Body of pancreas (tissue), 4 donors: ENCODE measurements at regions not wholly inside any gene's neighbourhood (a gene's known extent, or its start where the extent isn't known, plus 50 kb on each side); places are given as distances from the start of the nearest gene placed in this dataset.

ENCODE experiments used
- ATAC-seq: fragments of 150-250 bp; one replicate; pipeline ENCODE4 v1.9.1; 2016
- DNase-seq, 4 donors: peaks; one replicate each; pipeline ENCODE4 v3.0.0-alpha.2; 2019
- H3K27ac ChIP-seq, 4 donors: fragments of 200-600 bp; sonication (generic); 1 replicate in 3 of 4; 2 replicates in 1 of 4; pipeline versions ENCODE4 v1.5.1 to v1.6.1; 2016 to 2019; ENCODE audit warnings: mild to moderate bottlenecking in 1 of 4, mixed read lengths in 1 of 4, moderate library complexity in 1 of 4
- H3K27me3 ChIP-seq, 2 donors: fragments of 200-600 bp; sonication (generic); one replicate each; pipeline ENCODE4 v1.6.0; 2016; ENCODE audit warnings: mild to moderate bottlenecking in 1 of 2
- H3K36me3 ChIP-seq, 2 donors: fragments of 200-600 bp; sonication (generic); replicated peaks in 1 of 2; 2 replicates each; pipeline ENCODE4 v1.5.1; 2016; ENCODE audit warnings: low read depth in 2 of 2; ENCODE audit not compliant: insufficient read depth in 1 of 2
- H3K4me1 ChIP-seq: fragments of 200-600 bp; sonication (generic); one replicate; pipeline ENCODE4 v1.6.0; 2016
- H3K4me3 ChIP-seq, 2 donors: fragments of 200-600 bp; sonication (generic); 1 replicate in 1 of 2; 2 replicates in 1 of 2; pipeline ENCODE4 v1.5.1; 2016 to 2019
- H3K9me3 ChIP-seq, 3 donors: fragments of 200-600 bp; sonication (generic); 1 replicate in 2 of 3; 2 replicates in 1 of 3; pipeline ENCODE4 v1.5.1; 2016
- CTCF ChIP-seq, 7 experiments: fragments of 450-650 bp in 4 of 7; fragments of 200-600 bp in 3 of 7; sonication (generic) in 3 of 7; IDR thresholded peaks; one replicate each; pipeline ENCODE4 v1.5.1; 2016 to 2019; ENCODE audit warnings: antibody characterized with exemption in 7 of 7
- POLR2A ChIP-seq, 3 donors: fragments of 450-650 bp; IDR thresholded peaks; one replicate each; pipeline ENCODE4 v1.6.1; 2016; ENCODE audit warnings: antibody characterized with exemption in 3 of 3, mild to moderate bottlenecking in 2 of 3
- WGBS, 2 donors: methylation state at CpG; one replicate each; pipeline ENCODE4 v1.1.5; 2017; 5-methylcytosine and 5-hydroxymethylcytosine counted together
- intact Hi-C: fragments of 100-400 bp; cut with DNase I; formaldehyde crosslinking; loops from one replicate; pipeline ENCODE4 v1.15.1; 2023

- TF ChIP-seq POLR2A (IDR thresholded peaks at IDR 0.05) (no peak), CTCF (IDR thresholded peaks at IDR 0.05) (no peak)
- no peak overlapping the region for H3K27ac ChIP-seq
Observed at GRCh38 chr7:119713606-119714005, 559.4 kb upstream of the KCND2 start.

DNA sequence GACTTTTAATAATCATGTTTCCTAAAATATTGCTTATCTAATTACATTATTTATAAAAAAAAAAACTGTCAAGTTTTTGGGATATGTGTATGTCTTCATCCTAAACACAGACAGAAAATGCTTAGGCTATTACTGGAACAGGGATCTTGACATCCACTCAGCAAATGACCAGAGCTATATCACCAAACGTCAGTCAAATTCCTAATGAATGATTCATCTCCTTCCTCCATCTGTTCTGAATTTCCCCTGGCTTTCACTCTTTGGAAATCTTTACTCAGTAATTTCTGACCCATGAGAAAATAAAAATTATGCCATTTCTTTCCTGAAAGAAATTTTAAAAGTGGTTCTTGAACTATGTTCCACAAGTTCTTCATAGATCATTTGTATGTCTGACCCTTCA lies 552.4 kb upstream of the KCND2 start:
- DNase-seq (no peak), ATAC-seq (no peak)
- no peak for TF ChIP-seq CTCF (IDR thresholded peaks at IDR 0.05)
- no peak overlapping the region for H3K4me3 ChIP-seq
- H3K27me3 ChIP-seq, result no peaks in the 10 kb centered on the region
- intact Hi-C loops, result no loop called here
- H3K9me3 ChIP-seq, result no peaks in the 10 kb centered on the region
- H3K36me3 ChIP-seq, result no peaks in the 10 kb centered on the region
- H3K4me1 ChIP-seq, result no peaks in the 10 kb centered on the region
- no peak overlapping the region for H3K27ac ChIP-seq
- 6 to 12% methylated on average over 1 of the region's 1 CpG for whole genome bisulfite sequencing, 2 donors

More at GRCh38 chr7:119713606-119714005, 559.4 kb upstream of the KCND2 start:
- Histone ChIP-seq H3K27me3 (no peaks in the 10 kb centered on the region), H3K4me1 (no peaks in the 10 kb centered on the region), H3K4me3 (no peak overlapping the region), H3K9me3 (no peaks in the 10 kb centered on the region), H3K36me3 (no peaks in the 10 kb centered on the region)
- DNase-seq (no peak), ATAC-seq (no peak)
- 69 to 77% methylated on average over 7 of the region's 7 CpGs for WGBS, 2 donors
- intact Hi-C loops, result no loop called here

- WGBS, 2 donors, result 55 to 57% methylated on average over 13 of the region's 13 CpGs
- Histone ChIP-seq H3K36me3 (no peaks in the 10 kb centered on the region), H3K27me3 (no peaks in the 10 kb centered on the region), H3K4me1 (no peaks in the 10 kb centered on the region), H3K9me3 (no peaks in the 10 kb centered on the region), H3K27ac (no peak overlapping the region), H3K4me3 (no peak overlapping the region)
- DNase-seq (no peak), ATAC-seq (no peak)
- no peak for TF ChIP-seq POLR2A (IDR thresholded peaks at IDR 0.05)
- no peak for TF ChIP-seq CTCF (IDR thresholded peaks at IDR 0.05)
- intact Hi-C loops, result no loop called here
Observed at GRCh38 chr7:119724041-119724792, 548.8 kb upstream of the KCND2 start.

DNA sequence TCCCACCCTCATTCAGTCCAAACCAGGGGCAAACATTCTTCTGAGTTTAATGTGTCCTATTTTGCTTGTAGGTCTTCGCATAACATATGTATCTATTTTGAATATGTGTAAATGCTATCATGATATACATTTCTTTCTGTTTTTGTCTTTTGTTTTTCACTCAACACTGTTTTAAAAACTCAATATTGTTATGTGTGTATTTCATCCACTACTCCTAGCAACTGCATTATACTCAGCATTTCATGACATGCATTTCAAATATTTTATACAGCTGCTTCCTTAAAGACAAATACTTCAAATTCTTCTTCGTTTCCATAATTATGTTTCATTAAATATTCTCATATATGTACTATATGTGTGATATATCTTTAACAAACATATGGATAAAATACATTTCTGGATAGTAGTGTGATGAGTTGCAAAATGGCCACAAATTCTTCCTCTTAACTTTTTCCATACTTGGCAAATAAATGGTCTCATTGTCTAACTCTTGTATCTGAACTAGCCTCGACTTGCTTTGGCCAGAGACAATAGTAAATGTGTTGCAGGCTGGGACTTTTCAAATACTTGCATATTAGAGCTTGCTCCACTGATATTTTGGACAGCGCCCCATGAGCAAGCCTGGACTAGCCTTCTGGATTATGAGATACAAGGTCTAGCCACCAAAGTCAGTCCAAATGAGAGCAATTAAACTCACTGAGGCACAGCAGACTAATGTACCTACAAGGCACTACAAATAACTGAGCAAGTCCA lies 539.7 kb upstream of the KCND2 start:
- DNase-seq (no peak), ATAC-seq (no peak)
- WGBS, 2 donors, result 50 to 56% methylated on average over 4 of the region's 4 CpGs
- Histone ChIP-seq H3K27me3 (no peaks in the 10 kb centered on the region), H3K4me3 (no peak overlapping the region), H3K4me1 (no peaks in the 10 kb centered on the region), H3K9me3 (no peaks in the 10 kb centered on the region), H3K36me3 (no peaks in the 10 kb centered on the region), H3K27ac (no peak overlapping the region)
- TF ChIP-seq POLR2A (IDR thresholded peaks at IDR 0.05), result no peak
- no peak for TF ChIP-seq CTCF (IDR thresholded peaks at IDR 0.05)
- intact Hi-C loops, result no loop called here
